ENCODE measurements at regions not wholly inside any gene's neighbourhood (a gene's known extent, or its start where the extent isn't known, plus 50 kb on each side); places are given as distances from the start of the nearest gene placed in this dataset.

DNA sequence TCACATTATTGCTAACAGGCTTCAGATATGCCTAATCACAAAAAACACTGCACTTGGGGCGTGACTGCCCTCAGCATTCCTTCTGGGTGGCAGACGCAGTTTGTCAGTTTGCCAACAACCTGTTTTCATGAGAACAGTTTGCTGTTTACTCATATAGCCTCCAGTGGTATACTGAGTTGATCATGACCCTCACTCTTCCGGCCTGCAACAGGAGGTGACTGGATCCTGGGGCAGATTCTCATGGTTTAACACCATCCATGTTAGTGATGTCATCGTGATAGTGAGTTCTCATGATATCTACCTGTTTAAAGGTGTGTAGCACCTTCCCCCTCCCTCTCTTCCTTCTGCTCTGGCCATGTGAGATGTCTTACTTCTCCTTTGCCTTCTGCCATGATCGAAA is 555.2 kb downstream of the PLPP3 start:
- TF ChIP-seq, protein P1, sequence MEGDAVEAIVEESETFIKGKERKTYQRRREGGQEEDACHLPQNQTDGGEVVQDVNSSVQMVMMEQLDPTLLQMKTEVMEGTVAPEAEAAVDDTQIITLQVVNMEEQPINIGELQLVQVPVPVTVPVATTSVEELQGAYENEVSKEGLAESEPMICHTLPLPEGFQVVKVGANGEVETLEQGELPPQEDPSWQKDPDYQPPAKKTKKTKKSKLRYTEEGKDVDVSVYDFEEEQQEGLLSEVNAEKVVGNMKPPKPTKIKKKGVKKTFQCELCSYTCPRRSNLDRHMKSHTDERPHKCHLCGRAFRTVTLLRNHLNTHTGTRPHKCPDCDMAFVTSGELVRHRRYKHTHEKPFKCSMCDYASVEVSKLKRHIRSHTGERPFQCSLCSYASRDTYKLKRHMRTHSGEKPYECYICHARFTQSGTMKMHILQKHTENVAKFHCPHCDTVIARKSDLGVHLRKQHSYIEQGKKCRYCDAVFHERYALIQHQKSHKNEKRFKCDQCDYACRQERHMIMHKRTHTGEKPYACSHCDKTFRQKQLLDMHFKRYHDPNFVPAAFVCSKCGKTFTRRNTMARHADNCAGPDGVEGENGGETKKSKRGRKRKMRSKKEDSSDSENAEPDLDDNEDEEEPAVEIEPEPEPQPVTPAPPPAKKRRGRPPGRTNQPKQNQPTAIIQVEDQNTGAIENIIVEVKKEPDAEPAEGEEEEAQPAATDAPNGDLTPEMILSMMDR (IDR thresholded peaks at IDR 0.05 in 8 of 11, conservative IDR thresholded peaks at IDR 0.05 in 3 of 11): no peak
- TF ChIP-seq POLR2AphosphoS5 (IDR thresholded peaks at IDR 0.05) (no peak), POLR2A (IDR thresholded peaks at IDR 0.05) (no peak)
- Histone ChIP-seq H3K4me3 (no peak overlapping the region), H3K27me3 (replicated peaks in 1 of 7) (no peaks in the 10 kb centered on the region), H3K36me3 (no peaks in the 10 kb centered on the region), H3K27ac (no peak overlapping the region), H3K9me3 (peaks cover 0 to 5% (median 0%) of the 10 kb centered on the region in 8 donors), H3K4me1 (no peaks in the 10 kb centered on the region)
- intact Hi-C loops (cut with DNase I; ENCODE audit: low total_unique reads): no loop called here
- no peak for DNase-seq
- WGBS, 5 donors: 77 to 93% (median 88%) methylated on average over 5 of the region's 5 CpGs

DNA sequence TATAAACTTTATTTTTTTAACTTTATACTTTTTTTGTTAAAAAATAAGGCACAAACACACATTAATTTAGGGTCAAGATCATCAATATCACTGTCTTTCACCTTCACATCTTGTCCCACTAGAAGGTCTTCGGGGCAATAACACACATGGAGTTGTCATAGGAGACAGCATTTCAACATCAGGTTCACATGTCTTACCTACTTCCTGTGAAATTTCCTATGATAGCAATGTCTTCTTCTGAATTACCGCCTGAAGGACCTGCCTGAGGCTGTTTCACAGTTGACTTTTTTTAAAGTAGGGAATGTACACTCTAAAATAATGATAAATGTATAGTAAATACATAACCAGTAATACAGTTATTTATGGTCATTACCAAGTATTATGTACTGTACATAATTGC is 559.4 kb downstream of the PLPP3 start:
- Histone ChIP-seq H3K4me1 (no peaks in the 10 kb centered on the region), H3K4me3 (no peak overlapping the region), H3K27me3 (replicated peaks in 1 of 7) (no peaks in the 10 kb centered on the region), H3K27ac (no peak overlapping the region), H3K9me3 (peaks cover 0 to 6% (median 0%) of the 10 kb centered on the region in 8 donors), H3K36me3 (no peaks in the 10 kb centered on the region)
- TF ChIP-seq POLR2AphosphoS5 (IDR thresholded peaks at IDR 0.05) (no peak), POLR2A (IDR thresholded peaks at IDR 0.05) (no peak)
- TF ChIP-seq, protein P1 (IDR thresholded peaks at IDR 0.05 in 8 of 11, conservative IDR thresholded peaks at IDR 0.05 in 3 of 11): no peak
- DNase-seq: no peak
- intact Hi-C loops (cut with DNase I; ENCODE audit: low total_unique reads): no loop called here
- 72 to 92% (median 84%) methylated on average over 2 of the region's 2 CpGs for WGBS, 5 donors

DNA sequence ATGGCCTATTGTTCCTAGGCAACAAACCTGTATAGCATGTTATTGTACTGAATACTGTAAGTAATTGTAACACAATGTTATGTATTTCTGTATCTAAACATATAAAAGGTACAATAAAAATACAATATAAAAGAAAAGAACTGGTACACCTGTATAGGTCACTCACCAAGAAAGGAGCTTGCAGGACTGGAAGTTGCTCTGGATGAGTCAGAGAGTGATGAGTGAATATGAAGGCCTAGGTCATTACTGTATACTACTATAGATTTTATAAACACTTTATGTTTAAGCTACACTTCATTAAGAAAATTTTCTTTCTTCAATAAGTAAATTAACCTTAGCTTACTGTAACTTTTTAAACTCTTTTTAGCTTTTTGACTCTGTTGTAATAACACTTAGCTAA is 559.9 kb downstream of the PLPP3 start:
- no peak overlapping the region for H3K27ac ChIP-seq
- H3K27me3 ChIP-seq (replicated peaks in 1 of 7): no peaks in the 10 kb centered on the region
- intact Hi-C loops (cut with DNase I; ENCODE audit: low total_unique reads): no loop called here
- TF ChIP-seq POLR2A (IDR thresholded peaks at IDR 0.05) (no peak), POLR2AphosphoS5 (IDR thresholded peaks at IDR 0.05) (no peak)
- TF ChIP-seq, protein P1 (IDR thresholded peaks at IDR 0.05 in 8 of 11, conservative IDR thresholded peaks at IDR 0.05 in 3 of 11): no peak
- peaks cover 0 to 10% (median 0%) of the 10 kb centered on the region in 8 donors for H3K9me3 ChIP-seq
- H3K4me1 ChIP-seq: no peaks in the 10 kb centered on the region
- no peak overlapping the region for H3K4me3 ChIP-seq
- no peaks in the 10 kb centered on the region for H3K36me3 ChIP-seq
- DNase-seq: no peak

DNA sequence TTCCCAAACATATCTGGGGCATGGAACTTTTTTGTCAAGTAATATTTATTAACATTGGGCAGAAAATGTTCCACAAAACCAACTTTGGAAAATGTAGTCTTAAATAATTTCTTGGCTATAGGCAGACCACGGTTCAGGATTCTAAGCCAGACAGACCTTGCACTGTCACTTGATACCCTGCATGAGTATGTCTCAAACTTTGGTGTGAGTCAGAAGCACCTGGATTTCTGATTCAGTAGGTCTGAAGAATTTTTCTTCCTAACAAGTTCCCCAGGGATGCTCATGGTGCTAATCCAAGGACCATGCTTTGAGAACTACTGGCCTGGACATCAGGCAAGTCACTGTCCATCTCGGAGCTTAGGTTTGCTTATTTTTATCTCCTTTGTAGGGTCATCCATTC is 562.0 kb downstream of the PLPP3 start:
- Histone ChIP-seq H3K36me3 (no peaks in the 10 kb centered on the region), H3K4me3 (no peak overlapping the region), H3K4me1 (no peaks in the 10 kb centered on the region), H3K27ac (no peak overlapping the region), H3K9me3 (peaks cover 0 to 10% (median 0%) of the 10 kb centered on the region in 8 donors), H3K27me3 (replicated peaks in 1 of 7) (no peaks in the 10 kb centered on the region)
- DNase-seq: no peak
- 81 to 91% (median 84%) methylated on average over 2 of the region's 2 CpGs for WGBS, 5 donors
- TF ChIP-seq, protein P1 (IDR thresholded peaks at IDR 0.05 in 8 of 11, conservative IDR thresholded peaks at IDR 0.05 in 3 of 11): no peak
- intact Hi-C loops (cut with DNase I; ENCODE audit: low total_unique reads): no loop called here
